ENCODE measurements at regions not wholly inside any gene's neighbourhood (a gene's known extent, or its start where the extent isn't known, plus 50 kb on each side); places are given as distances from the start of the nearest gene placed in this dataset.

DNA sequence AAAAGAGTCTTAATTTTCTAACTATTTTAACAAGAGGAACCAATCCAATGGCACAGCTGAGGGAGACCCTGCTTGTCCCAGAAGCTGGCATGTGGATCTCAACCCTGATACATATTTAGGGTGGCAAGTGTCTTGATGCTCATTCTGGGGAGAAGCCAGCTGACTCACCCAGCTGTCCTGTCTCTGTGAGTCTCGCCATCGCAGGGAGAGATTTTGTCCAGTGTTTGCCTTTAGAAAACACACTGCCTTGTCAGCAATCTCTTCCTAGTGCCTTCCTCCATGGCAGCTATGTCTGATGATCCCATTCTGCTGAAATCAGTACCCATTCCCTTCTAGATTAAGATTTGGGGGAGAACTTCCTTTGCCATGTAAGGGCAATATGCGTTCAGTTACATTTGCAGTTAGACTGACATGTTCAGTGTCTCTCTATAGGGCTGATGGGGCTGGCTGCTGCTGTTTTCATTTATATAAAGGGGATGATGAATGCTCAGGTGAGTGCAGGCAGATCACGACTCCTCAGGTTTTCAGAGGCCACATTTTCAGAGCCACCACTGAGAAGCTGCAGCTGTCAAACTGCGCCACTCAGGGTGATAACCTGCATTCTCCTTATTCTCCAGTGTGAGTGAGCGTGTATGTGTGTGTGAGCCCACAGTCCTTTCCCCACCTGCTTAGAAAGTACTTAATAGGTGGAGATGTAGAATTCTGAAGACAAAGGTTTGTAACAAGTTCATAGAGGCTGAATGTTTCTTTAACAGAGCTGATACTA lies 217.0 kb downstream of the GAS1 start:
- no peak for DNase-seq (ENCODE audit: low spot score)

- no peak for DNase-seq (ENCODE audit: low spot score)
Measured at GRCh38 chr9:86724529-86724928, 222.8 kb downstream of the GAS1 start.

DNA sequence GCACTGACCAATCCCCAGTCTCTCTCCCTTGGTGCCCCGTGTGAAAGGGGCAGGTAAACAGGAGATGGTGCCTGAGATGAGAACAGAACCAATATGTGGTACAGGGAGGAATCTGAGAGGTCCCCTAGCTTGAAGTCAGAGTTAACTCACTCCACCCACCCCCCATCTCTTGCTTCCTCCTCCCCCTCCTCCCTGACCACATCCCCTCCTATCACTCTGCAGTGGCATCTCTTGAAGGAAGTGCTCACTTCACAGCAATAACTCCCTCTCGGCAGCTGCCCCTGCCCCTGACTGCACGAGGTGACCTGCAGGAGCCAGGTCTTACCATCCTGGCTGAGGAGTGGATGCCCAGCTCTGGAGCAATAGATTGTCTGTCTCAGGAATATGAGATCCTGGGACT lies 224.0 kb downstream of the GAS1 start:
- no peak for DNase-seq (ENCODE audit: low spot score)

GRCh38 chr9:86722706-86723075 lies 224.6 kb downstream of the GAS1 start:
- no peak for DNase-seq (ENCODE audit: low spot score)

DNA sequence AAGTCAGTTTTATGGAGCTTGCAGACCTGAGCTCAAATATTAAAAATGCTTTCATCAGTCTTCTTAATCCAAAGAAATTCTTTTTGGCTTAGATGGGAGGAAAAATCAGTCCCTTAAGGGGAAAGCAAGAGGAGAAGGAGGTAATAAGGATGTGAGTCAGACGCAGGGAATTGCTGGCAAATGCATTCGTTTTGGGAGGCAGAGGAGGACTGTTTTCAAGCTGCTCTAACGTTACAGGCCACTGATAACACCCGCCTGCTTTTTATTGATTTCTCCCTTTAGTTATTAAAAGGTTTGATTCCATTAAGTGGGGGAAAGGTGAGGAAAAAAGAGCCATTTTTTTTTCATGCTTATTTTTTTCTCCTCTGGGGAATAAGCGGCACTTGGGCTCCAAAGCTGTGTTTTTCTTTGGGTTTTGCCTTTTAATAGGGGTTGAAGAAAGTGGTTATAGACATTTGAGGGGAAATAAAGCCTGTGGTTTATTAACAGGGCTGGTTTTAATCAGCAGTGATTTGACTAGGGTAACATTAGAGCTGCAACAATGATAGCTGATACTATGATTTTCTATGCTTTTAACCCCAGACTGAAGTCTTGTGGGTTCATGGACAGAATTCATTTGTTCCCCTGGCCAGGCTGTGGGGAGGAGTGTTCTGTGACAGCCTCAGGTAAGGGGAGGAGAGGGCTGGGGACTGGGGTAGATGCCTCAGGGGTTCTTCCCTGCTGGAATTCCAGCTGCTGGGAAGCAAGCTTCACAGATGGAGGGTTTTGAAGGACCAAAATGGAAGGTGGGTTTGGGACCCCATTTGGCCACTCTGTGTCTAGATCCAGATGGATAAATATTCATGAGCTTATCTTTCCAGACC lies 225.2 kb downstream of the GAS1 start:
- DNase-seq (ENCODE audit: low spot score), result no peak

DNA sequence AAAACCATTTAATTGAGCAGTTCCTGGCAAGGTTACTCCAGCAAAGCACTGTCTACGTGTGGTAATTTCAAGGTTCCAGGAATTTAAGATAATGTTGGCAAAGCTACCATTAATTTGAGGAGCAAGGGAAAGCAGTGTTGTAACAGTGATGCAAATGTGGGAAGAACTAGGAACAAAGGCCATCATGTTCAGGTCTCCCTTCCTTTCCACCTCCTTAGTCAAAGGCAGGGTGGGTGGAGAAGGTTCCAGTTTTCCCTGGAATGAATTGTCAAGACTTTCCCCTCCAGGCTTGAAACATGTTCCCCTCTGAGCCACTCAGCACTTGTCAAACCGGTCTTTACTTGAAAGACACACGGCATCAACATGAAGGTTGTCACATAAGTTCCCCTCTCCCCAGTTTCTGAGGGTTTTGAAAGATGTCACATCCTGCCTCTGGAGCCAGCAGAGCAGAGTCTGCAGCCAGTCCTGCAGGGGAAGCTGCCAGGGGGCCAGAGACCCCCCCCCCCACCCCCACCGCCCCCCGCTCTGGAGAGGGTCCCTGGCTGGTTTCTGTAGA lies 226.0 kb downstream of the GAS1 start:
- DNase-seq (ENCODE audit: low spot score), result no peak

- no peak for DNase-seq (ENCODE audit: low spot score)
Measured at GRCh38 chr9:86720639-86721225, 226.6 kb downstream of the GAS1 start.

- no peak for DNase-seq (ENCODE audit: low spot score)
Measured at GRCh38 chr9:86718388-86719049, 228.8 kb downstream of the GAS1 start.

DNA sequence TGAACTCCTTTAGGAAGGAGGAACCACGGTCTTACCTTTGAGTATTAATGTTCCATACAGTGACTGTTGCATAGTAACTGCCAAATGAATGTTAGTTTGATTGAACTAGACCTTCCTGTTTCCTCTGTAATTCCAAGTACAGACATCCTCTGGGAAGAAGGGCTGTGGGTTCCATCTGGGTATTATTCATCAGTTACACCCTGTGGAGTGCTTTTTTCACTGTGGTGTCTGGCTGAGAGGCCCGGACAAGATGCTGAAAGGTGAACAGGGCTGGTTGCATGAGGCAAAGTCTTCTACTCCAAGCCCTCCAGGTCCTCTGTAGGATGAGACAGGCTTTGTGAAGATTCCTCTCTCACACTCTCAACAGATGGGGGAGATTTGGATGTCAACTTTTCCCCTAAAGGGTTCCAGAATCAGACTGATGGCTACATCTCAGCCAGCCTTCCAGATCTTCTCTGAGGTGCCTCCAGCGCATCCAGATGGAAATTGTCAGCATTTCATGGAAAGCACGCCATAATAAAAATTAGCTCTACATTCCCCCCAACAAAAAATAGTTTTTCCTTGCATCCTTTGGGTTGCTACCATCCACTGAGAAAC lies 230.9 kb downstream of the GAS1 start:
- no peak for DNase-seq (ENCODE audit: low spot score)

DNA sequence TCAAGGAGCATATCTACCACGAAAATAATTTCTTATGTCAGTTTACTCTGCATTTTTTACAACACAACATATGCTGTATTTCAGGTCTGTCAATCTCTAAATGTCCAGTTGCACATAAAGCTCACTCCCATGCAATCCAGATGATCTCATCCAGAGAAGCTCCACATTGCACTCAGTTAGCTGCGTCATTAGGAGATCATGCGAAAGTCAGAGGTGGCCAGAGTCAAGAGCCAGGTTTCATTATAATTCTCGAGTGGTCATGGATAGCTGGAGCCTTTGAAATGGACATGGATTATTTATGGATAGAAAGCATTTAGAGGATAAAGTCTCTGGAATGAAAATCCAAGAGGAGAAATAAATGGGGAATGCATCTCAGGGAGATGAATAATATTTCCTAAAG lies 232.3 kb downstream of the GAS1 start:
- no peak for DNase-seq (ENCODE audit: low spot score)

- no peak for DNase-seq (ENCODE audit: low spot score)
Measured at GRCh38 chr9:86713970-86714369, 233.3 kb downstream of the GAS1 start.

DNA sequence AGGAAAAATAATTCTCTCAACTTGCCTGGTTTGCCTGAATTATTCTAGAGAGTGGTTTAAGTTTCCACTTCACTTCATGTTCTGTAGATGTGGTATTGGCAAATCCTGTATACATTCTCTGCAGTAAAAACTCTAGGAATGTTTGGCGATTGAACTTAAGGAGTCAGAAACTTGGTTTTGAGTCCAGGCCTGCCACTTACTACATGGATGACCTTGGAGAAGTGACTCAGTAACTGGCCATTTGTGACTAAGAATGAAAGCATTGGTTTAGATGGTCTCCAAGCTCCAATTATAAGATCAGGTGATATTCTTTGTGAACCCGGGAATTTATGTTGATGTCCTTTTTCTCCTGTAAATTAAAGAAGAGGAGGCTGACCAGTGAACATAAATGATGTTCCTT lies 233.8 kb downstream of the GAS1 start:
- DNase-seq (ENCODE audit: low spot score), result no peak

GRCh38 chr9:86708918-86709835 lies 238.1 kb downstream of the GAS1 start:
- DNase-seq (ENCODE audit: low spot score), result no peak

DNA sequence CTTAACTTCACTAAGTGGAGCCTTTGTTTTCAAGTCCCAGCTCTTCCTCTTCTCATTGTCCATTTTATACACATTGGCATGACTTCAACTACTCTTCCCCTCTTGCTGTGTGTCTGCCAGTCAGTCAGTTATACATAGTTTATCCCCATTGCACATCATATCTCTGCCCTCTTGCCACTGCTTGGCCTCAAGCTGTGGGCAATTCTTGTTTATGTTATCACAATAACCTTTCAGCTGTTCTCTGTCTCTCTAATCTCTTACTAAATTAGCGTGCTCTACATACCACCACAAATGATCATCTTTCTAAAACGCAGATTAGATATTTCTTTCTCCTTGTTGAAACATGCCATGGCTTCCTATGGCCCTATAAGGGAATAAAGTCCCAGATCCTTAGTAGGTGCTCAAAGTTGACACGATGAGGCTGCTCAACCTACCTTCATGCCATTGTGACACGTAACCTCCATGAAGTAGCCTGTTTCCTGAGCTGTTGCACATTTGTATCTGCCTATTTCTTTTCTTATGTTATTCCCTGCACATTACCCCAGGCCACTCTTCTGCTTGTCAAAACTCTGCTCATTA lies 239.3 kb downstream of the GAS1 start:
- DNase-seq (ENCODE audit: low spot score), result no peak

GRCh38 chr9:86706391-86706790 lies 240.9 kb downstream of the GAS1 start:
- DNase-seq (ENCODE audit: low spot score), result no peak

- DNase-seq (ENCODE audit: low spot score), result no peak
Measured at GRCh38 chr9:86705490-86705889, 241.8 kb downstream of the GAS1 start.

GRCh38 chr9:86703346-86703745 lies 244.0 kb downstream of the GAS1 start:
- DNase-seq (ENCODE audit: low spot score), result no peak

GRCh38 chr9:86700629-86701028 lies 246.7 kb downstream of the GAS1 start:
- no peak for DNase-seq (ENCODE audit: low spot score)

DNA sequence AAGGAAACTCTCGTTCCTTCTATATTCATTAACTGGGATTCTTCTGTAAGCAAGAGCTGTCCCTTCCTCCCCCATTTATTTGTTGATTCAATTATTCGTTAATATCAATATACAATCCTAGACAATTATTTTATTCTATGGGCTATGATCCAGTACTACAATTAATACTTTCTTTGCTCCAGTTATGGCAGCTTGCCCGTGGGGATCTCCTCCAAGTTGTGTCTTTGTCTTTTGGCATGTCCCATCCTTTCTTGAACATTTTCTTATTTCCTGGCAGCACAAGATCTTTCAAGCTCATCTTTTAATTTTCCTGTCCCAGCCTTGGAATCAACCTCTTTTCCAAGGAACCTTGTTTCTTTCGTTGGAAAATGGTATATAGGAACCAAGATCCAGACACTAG lies 249.3 kb downstream of the GAS1 start:
- DNase-seq (ENCODE audit: low spot score), result no peak

DNA sequence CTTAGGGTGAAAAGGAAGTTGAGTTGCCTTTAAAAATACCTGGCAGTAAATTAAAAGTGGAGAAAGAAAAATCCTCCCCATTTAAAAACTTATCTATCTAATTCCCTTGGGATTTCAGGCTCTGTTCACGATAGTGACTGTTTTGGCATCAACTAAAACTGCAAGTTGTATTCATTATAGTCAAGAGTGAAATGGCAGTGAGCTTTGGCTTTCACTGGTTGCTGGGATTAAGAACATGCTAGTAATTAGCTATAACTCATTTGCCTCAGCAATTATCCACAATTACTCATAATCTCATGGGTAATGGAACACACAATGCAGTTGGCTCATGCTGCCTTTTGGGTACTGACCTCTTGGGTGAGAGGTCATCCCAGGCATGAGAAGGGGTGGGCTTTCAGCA lies 250.1 kb downstream of the GAS1 start:
- no peak for DNase-seq (ENCODE audit: low spot score)

Measured in activated CD4-positive, alpha-beta T cell treated with anti-CD3 and anti-CD28 coated beads, Interleukin-2, Interleukin-4, amounts not matched to agents 100 ng/mL and 50 ng/mL, durations not matched to agents 16 hours and 8 hours (primary cell).